NT2/D1 (cell line): ENCODE measurements at regions not wholly inside any gene's neighbourhood (a gene's known extent, or its start where the extent isn't known, plus 50 kb on each side); places are given as distances from the start of the nearest gene placed in this dataset.

Experiments used
- SUZ12 ChIP-seq: IDR thresholded peaks from 2 replicates; pipeline ENCODE4 v1.6.1; 2011; ENCODE audit not compliant: insufficient read length, insufficient read depth; ENCODE audit errors: extremely low read depth
- YY1 ChIP-seq: IDR thresholded peaks from 2 replicates; pipeline ENCODE4 v1.6.1; 2011; ENCODE audit not compliant: insufficient read length, insufficient read depth
- ZNF274 ChIP-seq: IDR thresholded peaks from 2 replicates; pipeline ENCODE4 v1.6.1; 2011; ENCODE audit warnings: mild to moderate bottlenecking, low read depth, low read length

DNA sequence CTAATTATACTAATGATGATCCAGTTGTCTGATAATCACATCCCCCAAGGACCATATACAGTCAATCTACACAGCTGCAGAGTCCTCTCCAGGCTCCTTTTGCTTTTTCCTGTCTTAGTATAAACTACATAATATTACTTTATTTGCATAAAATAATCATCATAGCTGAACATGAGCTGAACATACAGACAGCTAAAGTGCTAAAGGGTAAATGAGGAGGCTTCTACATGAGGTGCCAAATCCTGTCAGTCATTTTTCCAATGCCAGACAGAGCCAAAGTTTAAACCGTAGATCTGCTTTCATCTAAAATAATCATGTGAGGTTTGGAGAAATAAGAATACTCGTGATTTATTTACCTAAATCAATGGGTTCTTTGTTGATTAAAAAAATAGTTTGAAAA lies 1530.1 kb upstream of the PABPC4L start:
- TF ChIP-seq YY1, result no peak
- TF ChIP-seq ZNF274, result no peak
- no peak for TF ChIP-seq SUZ12
